ENCODE measurements at regions not wholly inside any gene's neighbourhood (a gene's known extent, or its start where the extent isn't known, plus 50 kb on each side); places are given as distances from the start of the nearest gene placed in this dataset.
A peak's percentile ranks its signal among the peaks of the same experiment; 100 is the strongest.

GRCh38 chr6:170232186-170233002 is 58.5 kb downstream of the DLL1 start:
- DNase-seq: no peak
- ATAC-seq: no peak
- intact Hi-C loops (cut with DNase I, micrococcal nuclease): no loop called here

- intact Hi-C loops (cut with DNase I, micrococcal nuclease): no loop called here
- ATAC-seq (no peak), DNase-seq (no peak)
These were observed 59.3 kb downstream of the DLL1 start for GRCh38 chr6:170231293-170232185.

- intact Hi-C loops (cut with DNase I, micrococcal nuclease): no loop called here
- ATAC-seq: no peak
These were observed 60.2 kb downstream of the DLL1 start for GRCh38 chr6:170230520-170231292.

GRCh38 chr6:170229851-170230519 is 60.9 kb downstream of the DLL1 start:
- ATAC-seq: no peak
- intact Hi-C loops (cut with DNase I, micrococcal nuclease): no loop called here
- DNase-seq: no peak

More at GRCh38 chr6:170230520-170231292, 60.2 kb downstream of the DLL1 start:
- no peak for DNase-seq

- no peak for ATAC-seq
- no peak for DNase-seq
- intact Hi-C loops (cut with DNase I, micrococcal nuclease): no loop called here
These were observed 61.5 kb downstream of the DLL1 start for GRCh38 chr6:170229396-170229795.

- no peak for DNase-seq
- ATAC-seq: no peak
- intact Hi-C loops (cut with DNase I, micrococcal nuclease): no loop called here
These were observed 62.0 kb downstream of the DLL1 start for GRCh38 chr6:170228946-170229310.

GRCh38 chr6:170227996-170228945 is 62.6 kb downstream of the DLL1 start:
- no peak for DNase-seq
- intact Hi-C loops (cut with DNase I, micrococcal nuclease): no loop called here
- ATAC-seq: no peak

- DNase-seq: no peak
- ATAC-seq: no peak
- intact Hi-C loops (cut with DNase I, micrococcal nuclease): no loop called here
These were observed 63.3 kb downstream of the DLL1 start for GRCh38 chr6:170227521-170227983.

- no peak for ATAC-seq
- intact Hi-C loops (cut with DNase I, micrococcal nuclease): no loop called here
- no peak for DNase-seq
These were observed 64.2 kb downstream of the DLL1 start for GRCh38 chr6:170226647-170227046.

GRCh38 chr6:170225852-170226417 is 64.9 kb downstream of the DLL1 start:
- DNase-seq (no peak), ATAC-seq (no peak)
- intact Hi-C loops (cut with DNase I, micrococcal nuclease): no loop called here

- intact Hi-C loops (cut with DNase I, micrococcal nuclease): no loop called here
- DNase-seq: no peak
- peak; percentile 34 for ATAC-seq
These were observed 65.9 kb downstream of the DLL1 start for GRCh38 chr6:170224694-170225660.

GRCh38 chr6:170223718-170224693 is 66.9 kb downstream of the DLL1 start:
- intact Hi-C loops (cut with DNase I, micrococcal nuclease): no loop called here
- ATAC-seq (no peak), DNase-seq (no peak)

GRCh38 chr6:170222498-170223471 is 68.1 kb downstream of the DLL1 start:
- intact Hi-C loops (cut with DNase I, micrococcal nuclease): no loop called here
- ATAC-seq: peak; percentile 60
- DNase-seq: peak in 1 of 2 donors; percentile 30
